ENCODE measurements at regions not wholly inside any gene's neighbourhood (a gene's known extent, or its start where the extent isn't known, plus 50 kb on each side); places are given as distances from the start of the nearest gene placed in this dataset.

DNA sequence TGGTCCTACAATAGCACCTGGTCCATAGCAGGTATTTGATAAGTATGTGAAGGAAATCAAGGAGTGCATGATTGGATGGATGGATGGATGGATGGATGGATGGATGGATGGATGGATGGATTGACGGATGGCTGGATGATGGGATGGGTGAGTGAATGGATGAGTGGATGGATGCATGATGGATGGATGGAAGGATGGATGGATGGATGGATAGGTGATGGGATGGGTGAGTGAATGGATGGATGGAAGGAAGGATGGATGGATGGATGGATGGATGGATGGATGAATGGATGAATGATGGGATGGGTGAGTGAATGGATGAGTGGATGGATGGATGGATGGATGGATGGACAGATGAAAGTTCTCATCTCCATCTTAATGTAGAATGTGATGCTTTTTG is 231.0 kb upstream of the PPP2R2D start:
- TF ChIP-seq, protein P1, sequence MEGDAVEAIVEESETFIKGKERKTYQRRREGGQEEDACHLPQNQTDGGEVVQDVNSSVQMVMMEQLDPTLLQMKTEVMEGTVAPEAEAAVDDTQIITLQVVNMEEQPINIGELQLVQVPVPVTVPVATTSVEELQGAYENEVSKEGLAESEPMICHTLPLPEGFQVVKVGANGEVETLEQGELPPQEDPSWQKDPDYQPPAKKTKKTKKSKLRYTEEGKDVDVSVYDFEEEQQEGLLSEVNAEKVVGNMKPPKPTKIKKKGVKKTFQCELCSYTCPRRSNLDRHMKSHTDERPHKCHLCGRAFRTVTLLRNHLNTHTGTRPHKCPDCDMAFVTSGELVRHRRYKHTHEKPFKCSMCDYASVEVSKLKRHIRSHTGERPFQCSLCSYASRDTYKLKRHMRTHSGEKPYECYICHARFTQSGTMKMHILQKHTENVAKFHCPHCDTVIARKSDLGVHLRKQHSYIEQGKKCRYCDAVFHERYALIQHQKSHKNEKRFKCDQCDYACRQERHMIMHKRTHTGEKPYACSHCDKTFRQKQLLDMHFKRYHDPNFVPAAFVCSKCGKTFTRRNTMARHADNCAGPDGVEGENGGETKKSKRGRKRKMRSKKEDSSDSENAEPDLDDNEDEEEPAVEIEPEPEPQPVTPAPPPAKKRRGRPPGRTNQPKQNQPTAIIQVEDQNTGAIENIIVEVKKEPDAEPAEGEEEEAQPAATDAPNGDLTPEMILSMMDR (conservative IDR thresholded peaks at IDR 0.05; ENCODE audit: low read depth, low read length): no peak

GRCh38 chr10:131670341-131670740 is 230.5 kb upstream of the PPP2R2D start:
- DNase-seq (ENCODE audit: low read depth): no peak
- TF ChIP-seq, protein P1 (conservative IDR thresholded peaks at IDR 0.05; ENCODE audit: low read depth, low read length): no peak

More for the DNA sequence above, 231.0 kb upstream of the PPP2R2D start:
- no peak for DNase-seq (ENCODE audit: low read depth)
- no peak overlapping the region for H3K4me3 ChIP-seq (ENCODE audit: low read depth, low read length)

GRCh38 chr10:131673396-131673795 is 227.4 kb upstream of the PPP2R2D start:
- TF ChIP-seq, protein P1 (conservative IDR thresholded peaks at IDR 0.05; ENCODE audit: low read depth, low read length): no peak
- no peak for DNase-seq (ENCODE audit: low read depth)
- H3K4me3 ChIP-seq (ENCODE audit: low read depth, low read length): no peak overlapping the region

More at GRCh38 chr10:131670341-131670740, 230.5 kb upstream of the PPP2R2D start:
- no peak overlapping the region for H3K4me3 ChIP-seq (ENCODE audit: low read depth, low read length)

DNA sequence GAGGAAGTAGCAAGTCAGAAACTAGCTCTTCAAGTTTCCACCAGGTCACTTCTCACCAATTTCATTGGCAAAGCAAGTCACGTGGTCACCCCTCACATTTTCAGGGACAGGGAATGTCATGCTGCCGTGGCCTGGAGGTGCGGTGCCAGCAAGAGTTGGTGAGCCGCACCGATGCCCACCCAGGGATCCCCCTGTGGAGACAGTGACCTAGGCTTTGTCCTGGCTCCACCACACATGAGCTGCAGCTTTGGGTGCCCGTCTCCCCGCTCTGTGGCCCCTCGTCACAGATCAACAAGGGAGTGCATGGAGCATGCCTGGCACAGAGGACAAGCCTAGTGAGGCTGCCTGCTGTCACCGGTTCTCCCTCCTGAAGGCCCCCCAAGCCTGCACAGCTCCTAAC is 226.7 kb upstream of the PPP2R2D start:
- DNase-seq (ENCODE audit: low read depth): no peak
- TF ChIP-seq, protein P1 (conservative IDR thresholded peaks at IDR 0.05; ENCODE audit: low read depth, low read length): no peak
- no peak overlapping the region for H3K4me3 ChIP-seq (ENCODE audit: low read depth, low read length)

- H3K4me3 ChIP-seq (ENCODE audit: low read depth, low read length): no peak overlapping the region
- DNase-seq (ENCODE audit: low read depth): no peak
- TF ChIP-seq, protein P1 (conservative IDR thresholded peaks at IDR 0.05; ENCODE audit: low read depth, low read length): no peak
Observed at GRCh38 chr10:131675104-131675503, 225.7 kb upstream of the PPP2R2D start.

GRCh38 chr10:131676046-131676799 is 224.6 kb upstream of the PPP2R2D start:
- no peak for DNase-seq (ENCODE audit: low read depth)
- TF ChIP-seq, protein P1 (conservative IDR thresholded peaks at IDR 0.05; ENCODE audit: low read depth, low read length): no peak
- no peak overlapping the region for H3K4me3 ChIP-seq (ENCODE audit: low read depth, low read length)

Data from epithelial cell of proximal tubule (primary cell).